Parathyroid adenoma (tissue), 2 donors: ENCODE measurements at regions not wholly inside any gene's neighbourhood (a gene's known extent, or its start where the extent isn't known, plus 50 kb on each side); places are given as distances from the start of the nearest gene placed in this dataset.
"Not testable (repeated sequence)": the region's sequence is repeated elsewhere in the genome, so short reads cannot be mapped to it uniquely, and the experiment has no call there.

Source experiments
- H2AFZ ChIP-seq: fragments of 300-600 bp; sonication (generic); one replicate; pipeline ENCODE4 v1.7.0; 2017; ENCODE audit warnings: antibody characterized with exemption, mild to moderate bottlenecking
- H3K27ac ChIP-seq: fragments of 300-600 bp; sonication (generic); one replicate; pipeline ENCODE4 v1.7.0; 2017
- H3K27me3 ChIP-seq: fragments of 300-600 bp; sonication (generic); one replicate; pipeline ENCODE4 v1.7.0; 2017; ENCODE audit warnings: low read length; ENCODE audit not compliant: control insufficient read depth, insufficient read depth
- H3K36me3 ChIP-seq: fragments of 300-600 bp; sonication (generic); one replicate; pipeline ENCODE4 v1.7.0; 2017; ENCODE audit warnings: low read length; ENCODE audit not compliant: control insufficient read depth, insufficient read depth
- H3K4me1 ChIP-seq: fragments of 300-600 bp; sonication (generic); one replicate; pipeline ENCODE4 v1.7.0; 2017; ENCODE audit warnings: control low read depth
- H3K4me2 ChIP-seq: fragments of 300-600 bp; sonication (generic); one replicate; pipeline ENCODE4 v1.7.0; 2017; ENCODE audit warnings: low read length
- H3K4me3 ChIP-seq: fragments of 300-600 bp; sonication (generic); one replicate; pipeline ENCODE4 v1.7.0; 2017; ENCODE audit warnings: low read depth, low read length
- H3K79me2 ChIP-seq: fragments of 300-600 bp; sonication (generic); one replicate; pipeline ENCODE4 v1.7.0; 2017; ENCODE audit warnings: control low read depth
- H3K9ac ChIP-seq: fragments of 300-600 bp; sonication (generic); one replicate; pipeline ENCODE4 v1.7.0; 2017; ENCODE audit warnings: mild to moderate bottlenecking
- H3K9me3 ChIP-seq: fragments of 300-600 bp; sonication (generic); one replicate; pipeline ENCODE4 v1.7.0; 2017; ENCODE audit warnings: low read length; ENCODE audit not compliant: control insufficient read depth
- TF ChIP-seq, protein P1 (sequence below): fragments of 300-600 bp; sonication (generic); IDR thresholded peaks from one replicate; pipeline ENCODE4 v1.7.0; 2017; ENCODE audit warnings: antibody characterized with exemption, mild to moderate bottlenecking
- donor health status: primary hyperparathyroidism.

DNA sequence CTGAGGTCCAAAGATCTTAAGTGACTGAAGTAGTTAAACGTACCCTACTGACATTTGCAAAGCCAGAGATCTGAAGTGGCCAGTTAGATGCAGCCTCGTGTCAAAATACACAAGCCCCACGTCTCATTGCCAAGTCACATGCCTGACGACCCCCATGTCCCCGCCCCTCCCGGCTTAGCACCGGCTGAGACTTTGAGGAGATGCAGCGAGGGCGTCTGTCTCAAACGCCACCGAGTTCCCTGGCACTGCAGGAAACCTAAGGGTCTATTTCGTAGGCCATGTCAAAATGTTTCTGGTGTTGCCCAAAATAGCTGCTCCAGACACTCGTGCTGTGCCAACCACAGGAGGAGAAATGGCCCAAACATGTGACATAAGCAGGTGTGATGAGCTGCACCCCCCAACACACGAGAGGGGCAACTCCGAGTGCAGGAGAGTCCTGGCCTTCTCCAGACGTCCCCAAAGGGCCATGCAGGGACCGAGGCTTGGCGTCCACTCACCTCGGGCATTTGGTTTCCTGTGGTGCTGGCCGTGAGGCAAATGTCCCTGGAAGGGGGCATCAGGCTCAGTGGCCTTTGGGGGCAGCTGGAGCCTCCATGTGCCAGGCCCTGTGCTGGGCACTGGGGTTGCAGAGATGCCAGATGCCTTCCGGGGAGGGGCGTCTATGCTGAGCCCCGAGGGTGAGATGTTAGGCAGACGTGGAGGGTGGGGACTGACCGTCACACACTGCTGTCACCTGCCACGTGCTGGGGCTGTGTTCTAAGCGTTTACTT lies 67.0 kb downstream of the MATN1 start:
- H3K27ac ChIP-seq = no peak overlapping the region
- no peaks in the 10 kb centered on the region for H3K36me3 ChIP-seq
- H3K27me3 ChIP-seq = no peaks in the 10 kb centered on the region
- no peaks in the 10 kb centered on the region for H3K4me1 ChIP-seq
- no peak overlapping the region for H2AFZ ChIP-seq
- no peak overlapping the region for H3K9ac ChIP-seq
- H3K79me2 ChIP-seq = no peaks in the 10 kb centered on the region
- TF ChIP-seq, protein P1, sequence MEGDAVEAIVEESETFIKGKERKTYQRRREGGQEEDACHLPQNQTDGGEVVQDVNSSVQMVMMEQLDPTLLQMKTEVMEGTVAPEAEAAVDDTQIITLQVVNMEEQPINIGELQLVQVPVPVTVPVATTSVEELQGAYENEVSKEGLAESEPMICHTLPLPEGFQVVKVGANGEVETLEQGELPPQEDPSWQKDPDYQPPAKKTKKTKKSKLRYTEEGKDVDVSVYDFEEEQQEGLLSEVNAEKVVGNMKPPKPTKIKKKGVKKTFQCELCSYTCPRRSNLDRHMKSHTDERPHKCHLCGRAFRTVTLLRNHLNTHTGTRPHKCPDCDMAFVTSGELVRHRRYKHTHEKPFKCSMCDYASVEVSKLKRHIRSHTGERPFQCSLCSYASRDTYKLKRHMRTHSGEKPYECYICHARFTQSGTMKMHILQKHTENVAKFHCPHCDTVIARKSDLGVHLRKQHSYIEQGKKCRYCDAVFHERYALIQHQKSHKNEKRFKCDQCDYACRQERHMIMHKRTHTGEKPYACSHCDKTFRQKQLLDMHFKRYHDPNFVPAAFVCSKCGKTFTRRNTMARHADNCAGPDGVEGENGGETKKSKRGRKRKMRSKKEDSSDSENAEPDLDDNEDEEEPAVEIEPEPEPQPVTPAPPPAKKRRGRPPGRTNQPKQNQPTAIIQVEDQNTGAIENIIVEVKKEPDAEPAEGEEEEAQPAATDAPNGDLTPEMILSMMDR = no peak
- H3K9me3 ChIP-seq = no peaks in the 10 kb centered on the region
- H3K4me3 ChIP-seq = no peak overlapping the region
- H3K4me2 ChIP-seq = no peak overlapping the region

DNA sequence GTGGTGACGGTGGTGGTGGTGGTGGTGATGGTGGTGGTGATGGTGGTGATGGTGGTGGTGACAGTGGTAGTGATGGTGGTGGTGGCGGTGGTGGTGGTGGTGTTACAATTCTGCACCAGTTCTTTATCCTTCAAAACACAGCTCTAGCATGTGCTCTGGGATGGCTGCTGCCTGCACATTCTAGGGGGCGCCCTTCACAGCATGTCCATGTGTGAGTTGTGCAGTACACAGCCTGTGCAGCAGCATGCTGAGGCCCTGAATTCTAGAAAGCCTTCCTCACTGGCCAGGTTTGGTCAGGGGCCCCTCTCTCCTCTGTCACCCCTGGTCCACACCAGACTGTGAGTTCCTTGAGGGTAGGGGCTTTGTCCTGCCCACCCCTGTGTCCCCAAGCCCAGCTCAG lies 67.7 kb downstream of the MATN1 start:
- Histone ChIP-seq H2AFZ (no peak overlapping the region), H3K4me2 (no peak overlapping the region), H3K79me2 (no peaks in the 10 kb centered on the region), H3K4me1 (no peaks in the 10 kb centered on the region), H3K36me3 (no peaks in the 10 kb centered on the region), H3K27ac (no peak overlapping the region), H3K9me3 (no peaks in the 10 kb centered on the region), H3K9ac (no peak overlapping the region), H3K4me3 (no peak overlapping the region), H3K27me3 (no peaks in the 10 kb centered on the region)
- TF ChIP-seq, protein P1 = no peak

DNA sequence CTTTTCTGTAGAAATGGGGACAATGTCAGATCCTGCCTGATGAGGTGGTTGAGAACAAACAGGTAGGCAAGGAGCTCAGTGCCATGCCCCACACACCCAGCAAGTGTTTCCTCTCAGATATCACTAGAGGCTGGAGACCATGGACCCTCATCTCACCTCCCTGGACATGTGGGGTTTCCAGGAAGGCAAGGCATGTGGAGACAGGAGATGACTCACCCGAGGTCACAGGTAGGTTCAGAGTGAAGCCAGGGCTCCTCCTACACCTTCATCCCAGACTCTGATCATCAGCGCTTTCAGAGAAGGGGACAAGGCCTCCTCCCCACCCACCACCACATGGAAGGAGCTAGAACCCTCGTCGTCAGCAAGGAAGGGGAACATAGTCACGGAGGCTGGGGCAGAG lies 69.2 kb downstream of the MATN1 start:
- H2AFZ ChIP-seq = no peak overlapping the region
- no peak overlapping the region for H3K4me3 ChIP-seq
- TF ChIP-seq, protein P1 = no peak
- no peak overlapping the region for H3K27ac ChIP-seq
- no peaks in the 10 kb centered on the region for H3K27me3 ChIP-seq
- H3K9me3 ChIP-seq = no peaks in the 10 kb centered on the region
- no peak overlapping the region for H3K9ac ChIP-seq
- no peaks in the 10 kb centered on the region for H3K36me3 ChIP-seq
- no peaks in the 10 kb centered on the region for H3K4me1 ChIP-seq
- no peaks in the 10 kb centered on the region for H3K79me2 ChIP-seq
- H3K4me2 ChIP-seq = no peak overlapping the region

DNA sequence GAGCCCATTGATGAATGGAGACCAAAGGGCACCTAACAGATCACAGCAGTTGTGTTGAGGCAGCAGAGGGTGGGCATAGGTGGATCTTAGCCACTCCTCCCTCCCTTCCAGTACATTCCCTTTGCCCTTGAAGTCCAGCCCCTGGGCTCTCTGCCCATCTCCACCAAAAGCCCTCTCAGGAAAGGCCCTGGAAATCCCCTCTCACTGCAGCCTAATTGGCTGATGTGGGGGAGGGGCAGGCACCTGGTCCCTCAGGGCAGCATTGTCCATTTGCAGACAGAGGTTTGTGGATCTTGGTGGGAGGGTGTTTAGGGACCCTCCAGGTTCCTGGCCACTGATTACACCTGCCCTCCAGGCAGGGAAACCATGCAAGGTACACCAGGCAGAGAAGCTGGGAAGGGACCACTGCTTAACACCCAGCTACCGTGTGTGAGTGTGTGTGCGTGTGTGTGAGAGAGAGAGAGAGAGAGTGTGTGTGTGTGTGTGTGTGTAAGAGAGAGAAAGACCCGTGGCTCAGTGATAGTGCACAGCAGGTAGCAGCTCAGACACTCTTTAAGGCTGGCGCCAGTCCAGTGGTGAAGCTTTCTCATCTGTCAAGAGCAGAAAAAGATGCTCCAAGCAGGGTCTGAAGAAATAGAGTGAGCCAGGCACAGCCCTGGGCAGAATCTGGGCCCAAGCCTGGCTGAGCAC lies 71.1 kb downstream of the MATN1 start:
- Histone ChIP-seq H3K9ac (no peak overlapping the region), H3K27ac (no peak overlapping the region), H2AFZ (no peak overlapping the region), H3K27me3 (no peaks in the 10 kb centered on the region), H3K4me2 (no peak overlapping the region), H3K9me3 (no peaks in the 10 kb centered on the region), H3K79me2 (no peaks in the 10 kb centered on the region), H3K4me3 (no peak overlapping the region), H3K36me3 (no peaks in the 10 kb centered on the region), H3K4me1 (no peaks in the 10 kb centered on the region)
- TF ChIP-seq, protein P1 = no peak

DNA sequence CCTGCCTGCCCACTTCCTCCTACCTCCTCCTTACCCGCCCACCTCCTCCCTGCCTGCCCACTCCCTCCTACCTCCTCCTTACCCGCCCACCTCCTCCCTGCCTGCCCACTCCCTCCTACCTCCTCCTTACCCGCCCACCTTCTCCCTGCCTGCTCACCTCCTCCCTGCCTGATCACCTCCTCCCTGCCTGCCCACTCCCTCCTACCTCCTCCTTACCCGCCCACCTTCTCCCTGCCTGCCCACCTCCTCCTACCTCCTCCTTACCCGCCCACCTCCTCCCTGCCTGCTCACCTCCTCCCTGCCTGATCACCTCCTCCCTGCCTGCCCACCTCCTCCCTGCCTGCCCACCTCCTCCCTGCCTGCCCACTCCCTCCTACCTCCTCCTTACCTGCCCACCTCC lies 72.0 kb downstream of the MATN1 start:
- H3K27ac ChIP-seq, H3K4me3 ChIP-seq, H3K36me3 ChIP-seq, H3K9me3 ChIP-seq, H3K27me3 ChIP-seq, H3K79me2 ChIP-seq, H3K9ac ChIP-seq, H3K4me1 ChIP-seq, H2AFZ ChIP-seq, H3K4me2 ChIP-seq: not testable (repeated sequence)
